GM20431 (cell line): ENCODE measurements at regions not wholly inside any gene's neighbourhood (a gene's known extent, or its start where the extent isn't known, plus 50 kb on each side); places are given as distances from the start of the nearest gene placed in this dataset.
"Not testable (repeated sequence)": the region's sequence is repeated elsewhere in the genome, so short reads cannot be mapped to it uniquely, and the experiment has no call there.

Source experiments
- in situ Hi-C: fragments of 300-500 bp; cut with MseI, MboI; formaldehyde crosslinking; loops from one replicate; pipeline ENCODE4 v1.15.0; 2020; ENCODE audit warnings: low sequenced_read_pairs; ENCODE audit not compliant: unreplicated experiment

- in situ Hi-C loops, result no loop called here
Observed at GRCh38 chr12:93223440-93224426, 154.0 kb upstream of the NUDT4 start.

- in situ Hi-C loops, result no loop called here
Observed at GRCh38 chr12:93225094-93225493, 152.6 kb upstream of the NUDT4 start.

DNA sequence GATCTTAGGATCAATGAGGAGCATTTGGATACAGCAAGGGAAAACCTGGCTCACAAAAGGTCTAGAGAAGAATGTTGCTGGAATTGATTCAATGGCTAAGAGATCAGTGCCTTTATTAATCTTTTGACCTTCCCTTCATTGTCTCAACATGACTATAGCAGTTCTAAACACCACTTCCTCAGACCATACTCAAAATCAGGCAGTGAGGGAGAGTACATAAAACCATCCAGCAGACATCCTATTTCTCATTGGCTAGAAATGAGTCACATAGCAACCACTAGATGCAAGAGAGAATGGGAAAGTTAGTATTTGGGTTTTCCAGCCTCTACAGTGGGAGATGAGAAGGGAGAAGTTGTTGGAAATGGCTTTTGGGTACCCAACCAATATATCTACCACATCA lies 151.4 kb upstream of the NUDT4 start:
- in situ Hi-C loops, result no loop called here

DNA sequence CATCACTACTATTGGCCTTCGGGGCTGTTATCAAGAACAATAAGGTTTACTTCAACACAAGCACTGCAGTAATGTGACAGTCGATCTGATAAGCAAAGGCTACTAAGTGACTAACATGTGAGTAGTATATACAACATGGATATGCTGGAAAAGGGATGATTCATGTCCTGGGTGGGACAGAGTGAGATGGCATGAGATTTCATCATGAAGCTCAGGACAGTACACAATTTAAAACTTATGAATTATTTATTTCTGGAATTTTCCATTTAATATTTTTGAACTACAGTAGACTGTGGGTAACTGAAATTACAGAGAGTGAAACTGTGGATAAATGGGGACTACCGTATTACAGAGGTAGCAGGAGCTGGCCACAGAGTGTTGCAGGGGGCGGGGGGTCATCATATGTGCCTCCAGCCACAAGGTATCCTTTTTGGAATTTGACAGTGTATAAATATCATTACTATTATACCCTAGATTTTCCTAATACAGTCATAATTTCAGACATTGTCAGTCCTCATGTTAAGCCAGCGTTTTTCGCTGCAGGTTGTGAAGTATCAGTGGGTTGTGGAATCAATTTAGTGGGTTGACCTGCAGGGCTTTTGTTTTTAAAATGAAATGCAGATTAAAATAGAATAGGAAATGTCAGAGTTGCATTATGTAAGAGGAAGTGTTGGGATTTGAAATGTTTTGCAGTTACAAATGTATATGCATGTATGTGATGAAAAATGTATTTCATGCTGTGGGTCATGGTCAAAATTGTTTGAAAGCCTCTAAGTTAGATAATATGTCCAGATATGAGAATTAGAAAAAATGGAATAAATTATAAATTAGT lies 148.0 kb upstream of the NUDT4 start:
- in situ Hi-C loops, result no loop called here

GRCh38 chr12:93230326-93230720 lies 147.4 kb upstream of the NUDT4 start:
- in situ Hi-C loops, result no loop called here

DNA sequence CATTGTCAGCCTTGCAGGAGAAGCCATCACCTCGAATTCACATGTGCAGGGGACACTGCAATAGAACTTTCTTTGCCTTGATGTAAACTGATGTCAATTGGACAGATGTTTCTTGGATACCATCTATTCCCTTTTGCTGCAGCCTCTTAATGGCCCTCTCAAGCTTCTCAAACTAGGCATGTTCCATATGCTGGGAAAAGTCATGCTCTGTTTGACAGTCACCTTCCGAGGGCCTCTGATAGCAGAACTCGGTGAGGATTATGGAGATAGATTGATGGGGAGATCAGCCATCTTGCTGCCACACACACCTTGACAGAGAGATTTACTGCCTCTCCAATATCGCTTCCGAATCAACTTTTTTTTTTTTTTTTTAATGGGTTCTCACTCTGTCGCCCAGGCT lies 145.8 kb upstream of the NUDT4 start:
- in situ Hi-C loops, result no loop called here

DNA sequence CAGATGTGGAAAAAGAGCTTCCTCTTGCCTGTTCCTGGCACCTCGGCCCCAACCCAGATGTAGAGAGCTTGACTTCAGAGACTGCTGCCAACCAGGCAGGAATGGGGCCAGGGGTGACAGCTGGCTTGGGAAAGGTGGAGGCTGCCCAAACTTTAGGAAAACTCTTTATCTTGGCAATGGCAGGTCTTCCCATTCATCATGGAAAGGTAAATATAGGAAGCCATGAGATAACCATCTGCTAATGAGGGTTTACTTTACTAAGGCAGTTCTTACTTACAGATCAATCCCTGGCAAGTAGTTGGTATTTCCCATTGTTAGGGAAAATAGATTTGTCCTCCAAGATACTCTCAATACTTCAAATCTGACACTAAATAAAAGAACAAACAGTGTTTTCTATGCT lies 143.1 kb upstream of the NUDT4 start:
- in situ Hi-C loops, result no loop called here

DNA sequence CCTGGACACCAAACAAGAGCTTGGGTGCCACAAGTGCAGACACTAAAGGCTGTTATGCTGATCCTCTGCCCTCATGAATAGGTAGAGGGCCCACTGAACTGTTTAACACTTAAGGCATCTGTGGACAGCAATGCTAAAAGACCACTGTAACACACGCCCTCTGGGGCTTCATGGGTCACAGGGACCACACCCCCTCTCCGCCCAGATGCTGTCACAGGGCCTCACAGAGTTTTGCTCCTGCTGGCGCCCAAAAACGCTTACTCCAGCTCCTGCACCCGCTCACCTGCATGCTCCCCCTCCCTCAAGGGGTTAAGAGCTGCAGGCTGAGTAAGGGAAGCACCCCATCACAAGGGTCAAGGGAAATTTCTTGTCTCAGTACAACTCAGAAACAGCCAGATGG lies 141.8 kb upstream of the NUDT4 start:
- in situ Hi-C loops, result no loop called here

DNA sequence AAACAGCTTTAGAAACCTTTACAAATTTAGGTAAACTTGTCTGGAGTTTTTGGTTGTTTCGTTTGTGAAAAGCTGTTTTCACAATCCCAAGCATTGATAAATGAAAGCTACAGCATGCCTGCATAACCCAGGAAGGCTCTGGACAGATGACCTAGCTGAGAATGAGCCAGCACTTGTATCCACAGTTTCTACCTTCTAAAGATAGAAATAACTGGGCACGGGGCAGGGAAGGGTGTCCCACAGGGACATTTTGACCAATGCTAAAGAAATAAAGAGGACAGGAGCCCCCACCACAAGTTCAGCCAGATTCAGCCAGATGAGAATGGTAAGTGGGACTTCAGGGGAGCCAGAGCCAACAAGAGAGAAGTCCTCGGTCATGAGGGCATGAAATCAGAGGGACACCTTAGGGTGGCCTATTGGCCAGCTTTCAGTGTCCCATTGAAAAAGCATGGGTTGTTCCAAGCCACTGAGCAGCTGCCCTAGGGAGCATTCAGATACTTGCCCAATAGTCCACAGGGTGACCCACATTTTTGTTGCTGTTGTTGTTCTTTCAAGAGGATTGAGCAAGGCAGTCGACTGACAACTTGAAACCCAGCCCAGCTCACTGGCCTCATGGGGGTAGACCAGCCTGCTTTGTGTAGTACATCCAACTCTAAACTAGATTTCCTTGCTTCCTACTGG lies 140.3 kb upstream of the NUDT4 start:
- in situ Hi-C loops, result no loop called here

- in situ Hi-C loops, result not testable (repeated sequence)
Observed at GRCh38 chr12:93238512-93239262, 139.0 kb upstream of the NUDT4 start.

- in situ Hi-C loops, result not testable (repeated sequence)
Observed at GRCh38 chr12:93239789-93240188, 137.9 kb upstream of the NUDT4 start.

GRCh38 chr12:93242154-93242972 lies 135.4 kb upstream of the NUDT4 start:
- in situ Hi-C loops, result no loop called here

DNA sequence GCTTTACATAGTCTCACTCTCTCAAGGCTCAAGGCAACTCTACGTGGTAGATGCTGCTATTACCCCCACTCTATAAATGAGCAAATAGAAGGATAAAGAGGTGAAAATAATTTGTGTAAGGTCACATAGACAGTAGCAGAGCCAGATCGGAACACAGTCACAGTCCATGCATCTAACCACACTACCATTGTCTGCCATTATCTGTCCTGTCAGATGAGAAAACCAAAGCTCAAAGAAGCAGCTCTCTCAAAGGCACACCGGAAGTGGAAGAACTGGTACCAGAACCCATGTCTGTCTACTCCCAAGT lies 134.4 kb upstream of the NUDT4 start:
- in situ Hi-C loops, result no loop called here

DNA sequence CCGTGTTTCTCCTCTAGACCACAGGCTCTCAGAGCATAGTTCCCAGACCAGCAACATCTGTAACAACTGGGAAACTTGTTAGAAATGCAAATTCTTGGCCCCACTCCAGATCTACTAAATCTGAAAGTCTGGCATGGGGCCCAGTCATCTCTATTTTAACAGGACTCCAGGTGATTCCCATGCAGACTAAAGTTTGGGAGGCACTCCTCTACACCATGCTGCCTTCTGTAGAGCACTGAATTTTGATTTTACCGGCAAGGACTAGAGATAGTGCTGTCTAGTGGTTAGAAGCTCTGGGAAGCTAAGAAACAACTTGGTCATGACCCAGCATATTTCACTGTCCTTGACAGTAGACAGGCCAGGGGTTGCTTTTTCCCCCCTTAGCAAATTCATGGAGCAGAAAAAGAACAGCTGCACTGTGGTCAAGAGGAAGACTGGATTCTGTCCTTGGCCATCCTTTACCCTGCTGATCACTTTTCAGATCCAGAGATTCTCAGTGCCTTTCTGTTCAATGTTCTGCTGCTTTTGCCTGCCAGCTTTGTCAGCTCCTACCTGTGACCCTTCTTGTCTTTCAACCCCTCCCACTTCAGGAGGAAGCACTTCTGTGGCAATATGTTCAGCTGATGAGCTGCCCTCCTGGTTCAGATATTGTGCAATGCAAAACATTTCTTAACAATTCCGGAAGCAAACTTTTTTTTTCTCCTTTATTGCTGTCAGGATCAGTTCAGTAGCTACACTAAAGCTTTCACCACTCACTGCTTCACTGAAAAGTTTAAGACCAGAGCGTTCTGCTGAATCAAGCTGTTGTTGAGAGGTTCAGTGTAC lies 133.8 kb upstream of the NUDT4 start:
- in situ Hi-C loops, result no loop called here

DNA sequence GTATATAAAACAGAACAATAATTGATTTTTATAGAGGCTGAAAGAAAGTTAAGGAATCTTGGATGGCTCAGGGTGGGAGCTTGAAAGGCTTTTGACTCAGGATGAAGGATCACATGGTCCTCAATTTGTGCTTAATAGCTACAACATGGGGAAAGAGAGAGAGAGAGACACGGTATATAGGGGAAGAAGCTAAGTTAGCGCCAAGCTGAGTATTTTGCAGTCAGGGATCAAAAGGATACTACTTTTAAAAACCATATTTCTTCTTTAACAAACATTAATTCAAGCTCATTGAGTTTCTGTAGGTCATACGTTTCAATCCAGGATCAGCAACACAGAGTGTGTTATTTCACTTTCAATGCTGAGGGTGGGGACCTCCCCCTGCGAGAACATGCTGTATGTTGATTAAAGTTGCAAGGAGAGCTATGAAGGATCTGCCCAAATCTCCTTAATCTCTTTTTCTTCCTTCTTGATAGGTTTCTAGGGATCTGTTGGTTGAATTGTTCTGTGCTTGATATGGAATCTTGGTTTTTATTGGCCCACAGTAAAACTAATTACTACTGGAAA lies 133.1 kb upstream of the NUDT4 start:
- in situ Hi-C loops, result no loop called here

- in situ Hi-C loops, result no loop called here
Observed at GRCh38 chr12:93245543-93245942, 132.2 kb upstream of the NUDT4 start.

DNA sequence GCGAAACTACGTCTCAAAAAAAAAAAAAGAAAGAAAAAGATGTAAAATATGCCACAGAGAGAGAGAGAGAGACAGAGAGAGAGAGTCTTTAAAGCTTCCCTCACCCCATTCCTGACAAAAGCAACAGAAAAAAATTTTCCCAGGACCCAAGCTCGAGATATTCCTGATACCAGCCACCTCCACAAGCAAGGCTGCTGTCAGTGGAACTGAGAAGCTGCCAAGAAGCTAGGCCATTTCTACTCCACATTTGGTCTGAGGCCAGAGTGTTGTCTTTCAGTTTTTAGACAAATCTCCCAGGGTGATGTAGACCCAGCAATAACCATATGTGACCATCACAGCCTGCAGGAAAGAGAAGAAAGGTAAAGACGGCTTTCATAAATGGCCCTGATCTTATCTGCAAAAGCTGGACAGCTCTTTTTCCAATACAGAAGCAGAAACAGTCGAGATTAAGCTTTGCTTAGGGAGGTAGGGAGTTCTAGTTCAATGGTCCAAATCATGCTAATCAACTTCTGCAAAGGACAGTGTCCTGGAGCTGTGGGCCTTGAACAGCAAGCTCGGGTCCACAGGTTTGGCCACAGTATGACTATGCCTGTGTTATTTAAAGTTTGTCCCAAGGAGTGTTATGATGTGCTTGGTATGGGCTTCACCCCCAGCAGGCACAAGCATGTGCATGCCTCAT lies 130.3 kb upstream of the NUDT4 start:
- in situ Hi-C loops, result no loop called here

DNA sequence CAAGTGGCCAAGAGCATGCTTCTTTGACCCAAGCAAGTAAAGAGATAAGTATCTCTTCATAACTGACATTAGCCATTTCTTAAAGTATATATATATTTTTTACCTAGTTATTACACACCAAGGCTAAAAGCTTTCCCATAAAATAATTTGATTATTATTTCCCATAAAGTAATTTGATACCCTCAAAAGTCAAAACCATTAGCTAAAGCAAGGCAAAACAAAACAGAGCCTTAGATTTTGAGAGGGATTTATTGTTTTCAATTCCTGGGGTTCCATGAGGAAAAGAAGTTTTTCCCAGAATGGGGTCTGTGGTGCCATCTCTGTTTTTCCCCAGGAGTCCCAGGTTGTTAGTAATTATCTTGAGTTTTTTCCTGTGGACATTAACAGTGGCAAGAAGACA lies 125.5 kb upstream of the NUDT4 start:
- in situ Hi-C loops, result no loop called here
